GM06990 (cell line): ENCODE measurements at regions not wholly inside any gene's neighbourhood (a gene's known extent, or its start where the extent isn't known, plus 50 kb on each side); places are given as distances from the start of the nearest gene placed in this dataset.

Experiments used
- DNase-seq: peaks from one replicate; pipeline ENCODE4 v3.0.0-alpha.2; 2011; ENCODE audit not compliant: insufficient read length; ENCODE audit errors: extremely low read depth
- H3K27me3 ChIP-seq: replicated peaks from 2 replicates; pipeline ENCODE4 v1.6.0; 2011; ENCODE audit warnings: low read length; ENCODE audit not compliant: control insufficient read depth, insufficient read depth
- H3K36me3 ChIP-seq: 2 replicates; pipeline ENCODE4 v1.5.1; 2011; ENCODE audit warnings: low read length; ENCODE audit not compliant: control insufficient read depth, insufficient read depth
- H3K4me3 ChIP-seq: replicated peaks from 2 replicates; pipeline ENCODE4 v1.5.1; 2011; ENCODE audit warnings: low read depth, mild to moderate bottlenecking, control low read depth, low read length
- CTCF ChIP-seq: IDR thresholded peaks from 2 replicates; pipeline ENCODE4 v1.5.1; 2011; ENCODE audit warnings: low read length, control low read depth, mild to moderate bottlenecking, inconsistent platforms; ENCODE audit not compliant: insufficient read depth, poor library complexity, severe bottlenecking

DNA sequence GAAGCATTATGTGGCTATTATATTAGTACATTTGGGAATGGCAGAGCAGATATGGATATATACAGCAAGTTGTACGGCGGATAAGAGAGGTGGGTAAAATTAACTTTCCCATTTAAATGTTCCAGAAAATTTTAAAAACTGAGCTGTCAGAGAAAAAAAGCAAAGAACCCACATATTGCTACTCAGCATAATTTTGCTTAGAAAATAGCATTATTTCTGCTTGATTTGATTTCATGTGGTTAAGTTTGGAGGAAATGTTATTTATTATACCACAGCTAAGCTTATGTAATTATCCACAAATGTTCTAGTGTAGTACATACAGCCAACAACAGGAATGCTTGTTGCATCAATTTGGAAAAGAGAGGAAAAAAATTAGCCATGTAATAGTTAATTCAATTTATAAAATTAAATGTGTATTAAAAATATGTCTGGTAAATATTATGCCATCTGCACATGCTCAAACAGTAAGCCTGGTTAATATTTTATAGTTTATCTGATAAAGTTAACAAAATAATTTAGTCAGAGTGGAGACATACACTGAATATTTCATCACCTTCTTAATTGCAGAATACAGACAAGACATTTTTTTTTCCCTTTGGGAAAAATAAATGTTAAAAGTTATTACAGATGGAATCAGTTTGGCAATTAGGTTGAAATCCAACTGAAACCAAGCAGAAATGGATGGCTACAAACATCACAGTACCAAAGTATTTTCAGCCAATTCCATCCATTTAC, 172.1 kb upstream of the ID4 start:
- DNase-seq: no peak
- Histone ChIP-seq H3K27me3 (no peaks in the 10 kb centered on the region), H3K4me3 (no peak overlapping the region), H3K36me3 (no peaks in the 10 kb centered on the region)
- TF ChIP-seq CTCF: no peak

- Histone ChIP-seq H3K36me3 (no peaks in the 10 kb centered on the region), H3K27me3 (no peaks in the 10 kb centered on the region), H3K4me3 (no peak overlapping the region)
- no peak for DNase-seq
- TF ChIP-seq CTCF: no peak
These were observed 171.6 kb upstream of the ID4 start for GRCh38 chr6:19665613-19665909.

DNA sequence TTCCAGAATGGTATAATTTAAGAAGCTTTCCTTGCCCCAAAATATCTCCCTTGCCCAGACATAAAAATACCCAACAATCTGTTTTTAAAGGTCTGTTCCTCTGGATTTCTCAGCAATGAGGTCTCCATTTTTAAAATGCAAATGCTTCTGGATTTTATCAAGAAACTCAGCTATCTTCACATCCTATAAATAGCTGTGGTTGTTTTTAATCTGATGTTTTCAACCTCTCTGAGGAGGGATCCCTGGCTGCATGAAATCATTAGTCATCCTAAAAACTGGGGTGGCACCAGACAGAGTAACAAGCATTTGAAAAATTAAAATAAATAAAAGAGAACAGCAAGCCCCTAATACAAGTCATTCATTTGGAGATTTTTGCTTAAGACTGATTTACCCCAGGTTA, 168.5 kb upstream of the ID4 start:
- TF ChIP-seq CTCF: no peak
- Histone ChIP-seq H3K27me3 (no peaks in the 10 kb centered on the region), H3K36me3 (no peaks in the 10 kb centered on the region), H3K4me3 (no peak overlapping the region)
- DNase-seq: no peak

DNA sequence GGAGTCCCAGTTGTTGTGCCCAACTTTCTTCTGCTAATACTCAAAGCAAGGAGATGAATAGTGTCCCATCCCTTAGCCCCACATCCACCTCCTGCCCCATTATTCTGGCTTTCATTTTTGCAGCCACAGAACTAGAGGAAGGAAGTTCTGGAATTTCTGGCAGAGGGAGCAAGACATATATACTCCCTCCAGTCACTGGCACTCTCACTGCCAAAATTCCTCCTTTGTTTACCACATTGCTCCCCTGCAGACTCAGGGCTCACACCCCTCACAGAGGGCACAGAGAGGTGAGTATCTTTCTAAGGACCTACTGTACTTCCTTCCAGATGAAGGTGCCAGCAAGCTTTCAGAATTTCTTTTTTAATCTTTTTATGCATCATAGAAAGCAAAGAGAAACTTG, 168.0 kb upstream of the ID4 start:
- DNase-seq: no peak
- Histone ChIP-seq H3K36me3 (no peaks in the 10 kb centered on the region), H3K4me3 (no peak overlapping the region), H3K27me3 (no peaks in the 10 kb centered on the region)
- TF ChIP-seq CTCF: no peak

- Histone ChIP-seq H3K36me3 (no peaks in the 10 kb centered on the region), H3K4me3 (no peak overlapping the region), H3K27me3 (no peaks in the 10 kb centered on the region)
- no peak for DNase-seq
- no peak for TF ChIP-seq CTCF
These were observed 154.3 kb upstream of the ID4 start for GRCh38 chr6:19682859-19683258.
